NCI-H187 (cell line): ENCODE measurements at regions not wholly inside any gene's neighbourhood (a gene's known extent, or its start where the extent isn't known, plus 50 kb on each side); places are given as distances from the start of the nearest gene placed in this dataset.
"Not testable (repeated sequence)": the region's sequence is repeated elsewhere in the genome, so short reads cannot be mapped to it uniquely, and the experiment has no call there.

ENCODE experiments used
- DNase-seq, 2 experiments: peaks; one replicate each; lab custom pipeline; 2025; lab: John Stamatoyannopoulos, UW

GRCh38 chr4:186814535-186815070 is 90.9 kb upstream of the FAT1 start:
- DNase-seq, result no peak

- DNase-seq, result no peak
Observed at GRCh38 chr4:186819342-186820086, 95.9 kb upstream of the FAT1 start.

- DNase-seq, result no peak
Observed at GRCh38 chr4:186820391-186820891, 96.8 kb upstream of the FAT1 start.

GRCh38 chr4:186823989-186824388 is 100.3 kb upstream of the FAT1 start:
- no peak for DNase-seq

GRCh38 chr4:186825069-186825468 is 101.4 kb upstream of the FAT1 start:
- no peak for DNase-seq

GRCh38 chr4:186826006-186826405 is 102.3 kb upstream of the FAT1 start:
- DNase-seq, result no peak

GRCh38 chr4:186826846-186827533 is 103.3 kb upstream of the FAT1 start:
- no peak for DNase-seq

- no peak for DNase-seq
Observed at GRCh38 chr4:186827534-186827897, 103.9 kb upstream of the FAT1 start.

GRCh38 chr4:186829097-186829496 is 105.4 kb upstream of the FAT1 start:
- no peak for DNase-seq

GRCh38 chr4:186829740-186830449 is 106.2 kb upstream of the FAT1 start:
- no peak for DNase-seq

GRCh38 chr4:186831574-186831973 is 107.9 kb upstream of the FAT1 start:
- DNase-seq, result no peak

- no peak for DNase-seq
Observed at GRCh38 chr4:186832906-186833305, 109.2 kb upstream of the FAT1 start.

GRCh38 chr4:186837463-186837862 is 113.8 kb upstream of the FAT1 start:
- not testable (repeated sequence) for DNase-seq

GRCh38 chr4:186838295-186838694 is 114.6 kb upstream of the FAT1 start:
- DNase-seq, result no peak

GRCh38 chr4:186839122-186840037 is 115.7 kb upstream of the FAT1 start:
- DNase-seq, result no peak

- DNase-seq, result no peak
Observed at GRCh38 chr4:186840222-186840701, 116.6 kb upstream of the FAT1 start.

- DNase-seq, result no peak
Observed at GRCh38 chr4:186840771-186841301, 117.2 kb upstream of the FAT1 start.

- DNase-seq, result no peak
Observed at GRCh38 chr4:186844059-186844681, 120.5 kb upstream of the FAT1 start.

- no peak for DNase-seq
Observed at GRCh38 chr4:186845137-186845842, 121.6 kb upstream of the FAT1 start.

GRCh38 chr4:186846426-186846825 is 122.8 kb upstream of the FAT1 start:
- DNase-seq, result no peak
